ENCODE measurements at regions not wholly inside any gene's neighbourhood (a gene's known extent, or its start where the extent isn't known, plus 50 kb on each side); places are given as distances from the start of the nearest gene placed in this dataset.

DNA sequence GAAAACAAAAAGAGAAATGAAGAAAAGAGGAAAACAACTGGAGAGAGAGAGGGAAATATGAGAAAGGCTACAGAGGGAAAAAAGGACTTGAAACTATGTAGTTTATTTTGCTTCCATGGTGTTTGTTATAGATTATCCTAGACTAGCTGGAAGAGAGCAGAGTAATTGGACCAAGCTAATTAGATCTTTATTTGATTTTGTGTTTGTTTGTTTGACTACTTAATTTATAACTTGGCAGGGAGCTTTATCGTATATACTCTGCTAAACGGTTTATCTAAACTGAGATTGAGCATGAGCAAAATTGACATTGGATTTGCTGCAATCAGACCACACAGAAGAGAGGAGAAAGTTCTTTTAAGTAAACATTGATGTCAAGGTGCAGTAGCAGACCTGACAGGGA is 443.8 kb upstream of the USP24 start:
- TF ChIP-seq, protein P1, sequence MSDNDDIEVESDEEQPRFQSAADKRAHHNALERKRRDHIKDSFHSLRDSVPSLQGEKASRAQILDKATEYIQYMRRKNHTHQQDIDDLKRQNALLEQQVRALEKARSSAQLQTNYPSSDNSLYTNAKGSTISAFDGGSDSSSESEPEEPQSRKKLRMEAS (CRISPR knock-in tag; IDR thresholded peaks at IDR 0.05), result no peak
- TF ChIP-seq MXD4 (CRISPR knock-in tag; IDR thresholded peaks at IDR 0.05; ENCODE audit: borderline replicate concordance), result no peak
- TF ChIP-seq JUN (CRISPR knock-in tag; IDR thresholded peaks at IDR 0.05), result no peak
